Nucleus accumbens (tissue), 56 donors: ENCODE measurements at regions not wholly inside any gene's neighbourhood (a gene's known extent, or its start where the extent isn't known, plus 50 kb on each side); places are given as distances from the start of the nearest gene placed in this dataset.
A peak's percentile ranks its signal among the peaks of the same experiment; 100 is the strongest.
"Not testable (repeated sequence)": the region's sequence is repeated elsewhere in the genome, so short reads cannot be mapped to it uniquely, and the experiment has no call there.

Experiments used
- DNase-seq, 56 donors: peaks; one replicate each; lab custom pipeline; 2025; lab: John Stamatoyannopoulos, UW

DNA sequence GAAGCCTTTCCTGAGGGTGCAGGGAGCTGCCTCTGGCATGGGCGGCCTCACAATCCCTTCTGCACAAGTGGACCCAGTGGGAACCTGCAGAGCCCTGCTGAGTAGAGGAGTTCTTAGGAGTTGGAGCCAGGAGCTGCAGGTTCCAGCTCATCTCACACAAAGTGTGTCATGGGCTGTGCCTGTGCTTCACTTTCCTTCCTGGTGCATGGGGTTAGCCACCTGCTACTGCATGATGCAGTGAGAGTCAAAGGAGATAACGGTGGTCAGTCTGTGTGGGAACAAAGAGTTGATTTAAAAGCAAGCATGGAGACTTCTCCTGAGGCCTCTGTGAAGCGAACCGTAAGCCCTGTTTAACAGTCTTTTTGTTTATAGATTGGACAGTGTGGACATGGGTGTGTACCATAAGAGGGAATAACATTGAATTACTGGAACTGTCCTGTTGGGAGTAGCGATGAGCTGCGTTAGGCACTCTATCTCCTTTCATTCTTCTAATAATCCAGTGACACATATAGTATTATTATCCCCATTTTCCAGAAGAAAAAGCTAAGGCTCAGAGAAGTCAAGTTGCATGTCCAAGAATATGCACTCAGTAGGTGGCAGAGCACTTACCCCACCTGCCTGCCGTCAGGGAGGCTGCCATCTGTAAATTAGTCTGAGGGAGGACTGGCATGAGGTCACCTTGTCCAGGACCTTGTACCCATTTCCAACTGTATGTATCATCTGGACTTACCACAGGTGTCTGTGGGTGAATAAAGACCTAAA is 68.7 kb upstream of the PRR23C start:
- peak in 4 of 56 donors; percentile 4 to 27 (median 4) for DNase-seq

DNA sequence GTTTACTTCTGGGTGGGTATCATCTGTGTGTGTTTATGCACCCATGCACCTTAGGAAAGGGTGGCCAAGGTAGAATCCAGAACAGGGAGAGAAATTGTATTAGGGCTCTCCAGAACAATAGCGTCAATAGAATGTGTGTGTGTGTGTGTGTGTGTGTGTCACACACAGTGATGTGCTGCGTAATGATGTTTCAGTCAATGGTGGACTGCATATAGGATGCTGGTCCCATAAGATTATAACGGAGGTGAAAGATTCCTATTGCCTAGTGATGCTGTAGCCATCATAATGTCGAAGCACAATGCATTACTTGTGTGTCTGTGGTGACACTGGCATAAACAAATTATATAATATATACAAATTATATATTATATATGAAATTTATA is 69.3 kb upstream of the PRR23C start:
- DNase-seq, result no peak

DNA sequence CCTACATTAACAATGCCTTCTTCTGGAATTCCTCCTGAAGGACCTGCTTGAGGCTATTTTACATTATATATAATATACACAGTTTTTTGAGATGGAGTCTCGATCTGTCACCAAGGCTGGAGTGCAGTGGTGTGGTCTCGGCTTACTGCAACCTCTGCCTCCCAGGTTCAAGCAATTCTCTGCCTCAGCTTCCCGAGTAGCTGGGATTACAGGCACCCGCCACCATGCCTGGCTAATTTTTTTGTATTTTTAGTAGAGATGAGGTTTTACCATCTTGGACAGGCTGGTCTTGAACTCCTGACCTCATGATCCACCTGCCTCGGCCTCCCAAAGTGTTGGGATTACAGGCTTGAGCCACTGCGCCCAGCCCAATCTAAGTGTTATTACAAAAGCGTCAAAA is 71.9 kb upstream of the PRR23C start:
- not testable (repeated sequence) for DNase-seq

DNA sequence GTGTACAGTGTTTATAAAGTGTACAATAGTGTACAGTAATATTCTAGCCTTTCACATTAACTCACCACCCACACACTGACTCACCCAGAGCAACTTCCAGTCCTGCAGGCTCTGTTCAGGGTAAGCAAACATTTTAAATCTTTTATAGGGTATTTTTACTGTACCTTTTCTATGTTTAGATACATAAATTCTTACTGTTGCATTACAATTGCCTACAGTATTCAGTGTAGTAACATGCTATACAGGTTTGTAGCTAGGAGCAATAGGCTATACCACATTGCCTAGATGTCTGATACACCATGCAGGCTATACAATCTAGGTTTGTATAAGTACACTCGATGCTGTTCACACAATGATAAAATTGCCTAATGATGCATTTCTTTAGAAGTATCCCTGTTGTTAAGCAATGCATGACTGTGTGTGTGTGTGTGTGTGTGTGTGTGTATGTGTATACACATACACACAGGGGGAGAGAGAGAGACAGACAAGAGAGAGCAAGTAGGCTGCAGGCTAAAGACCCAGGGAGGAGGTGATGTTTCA is 72.5 kb upstream of the PRR23C start:
- no peak for DNase-seq

DNA sequence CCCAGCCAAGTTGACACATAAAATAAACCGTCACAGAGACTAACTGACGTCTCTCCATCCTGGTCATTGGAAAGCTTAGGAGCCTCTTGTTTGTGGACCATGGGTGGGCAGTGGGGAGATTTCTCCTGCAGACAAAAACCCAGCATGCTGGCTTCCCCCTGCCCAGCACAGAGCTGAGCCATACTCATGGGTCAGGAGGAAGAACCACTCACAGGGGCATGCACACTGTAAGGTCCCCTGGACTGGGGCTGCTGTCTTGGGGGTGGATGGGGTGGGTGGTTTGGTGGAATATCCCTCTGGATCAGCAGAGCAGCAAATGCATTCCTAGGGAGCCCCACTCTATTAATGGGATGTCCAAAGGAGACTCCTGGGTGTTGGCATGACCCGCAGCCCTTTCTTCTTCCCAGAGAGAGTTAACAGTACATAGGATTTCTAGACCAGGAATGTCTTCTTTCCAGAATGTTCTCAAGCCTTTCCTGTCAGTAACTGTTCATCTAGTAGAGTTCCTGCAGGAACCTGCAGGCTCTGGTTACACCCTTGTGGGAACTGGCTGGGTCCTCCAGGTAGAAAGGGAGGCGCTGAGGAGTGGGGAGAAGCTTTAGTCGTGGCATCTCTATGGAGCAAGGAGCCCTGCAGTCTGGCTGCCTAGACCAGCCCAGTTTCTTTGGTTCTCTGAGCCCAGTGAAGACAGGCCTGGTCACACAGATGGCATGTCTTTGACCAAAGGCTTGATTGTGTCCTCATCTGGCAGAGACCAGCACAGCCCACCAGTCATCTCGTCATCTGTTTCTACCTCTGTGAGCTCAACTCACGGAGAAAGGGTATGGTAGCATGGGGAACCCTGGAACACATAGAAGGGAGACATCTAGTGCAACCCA is 73.4 kb upstream of the PRR23C start:
- no peak for DNase-seq

DNA sequence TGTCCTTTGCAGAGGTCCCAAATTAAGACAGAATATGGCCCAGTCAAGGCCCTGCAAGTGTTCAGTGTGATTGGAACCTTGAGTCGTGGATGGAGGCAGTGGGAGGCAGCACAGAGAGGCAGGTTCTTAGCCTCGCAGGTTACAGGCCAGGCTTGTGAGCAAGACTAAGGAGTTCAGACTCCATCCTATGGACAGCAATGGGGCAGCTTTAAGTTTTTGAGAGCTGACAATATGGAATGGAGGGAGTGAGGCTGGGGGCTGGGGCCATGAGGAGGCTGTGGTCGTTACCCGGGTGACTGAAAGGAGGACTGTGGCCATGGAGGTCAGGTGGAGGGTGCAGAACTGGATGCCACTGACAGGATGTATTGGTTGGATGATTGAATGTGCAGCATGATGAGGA is 74.1 kb upstream of the PRR23C start:
- DNase-seq, result no peak

DNA sequence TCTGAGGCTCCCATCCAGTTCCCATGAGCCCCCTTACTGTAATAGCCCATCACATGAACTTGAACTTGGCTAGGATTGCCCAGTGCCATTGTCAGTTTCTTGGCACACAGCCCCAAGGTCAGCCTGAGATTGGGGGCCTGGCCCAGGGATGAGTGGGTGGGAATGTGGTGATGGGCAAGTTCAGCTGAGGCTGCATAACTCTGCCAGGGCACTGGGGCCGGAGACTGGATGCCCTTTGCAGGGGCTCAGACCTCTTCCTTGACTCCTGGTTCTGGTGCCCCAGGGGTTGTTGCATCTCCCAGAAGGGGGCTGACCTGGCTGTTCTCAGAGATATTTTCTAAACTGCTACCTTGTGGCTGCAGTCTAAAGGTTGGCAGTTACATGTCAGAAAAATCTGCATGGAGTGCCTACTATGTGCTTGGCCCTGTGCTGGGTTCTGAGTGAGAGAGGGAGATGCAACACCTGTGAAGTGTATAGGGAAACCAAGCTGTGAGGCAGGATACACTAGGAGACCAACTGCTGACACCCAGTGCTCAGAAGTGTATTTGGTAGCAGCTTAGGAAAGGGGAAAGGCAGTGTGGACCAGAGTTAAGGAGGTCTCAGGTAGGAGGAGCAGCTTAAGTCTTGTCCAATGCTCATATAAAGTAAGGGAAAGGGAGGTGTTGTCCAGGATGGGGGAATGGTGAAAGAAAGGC is 74.8 kb upstream of the PRR23C start:
- DNase-seq, result no peak

DNA sequence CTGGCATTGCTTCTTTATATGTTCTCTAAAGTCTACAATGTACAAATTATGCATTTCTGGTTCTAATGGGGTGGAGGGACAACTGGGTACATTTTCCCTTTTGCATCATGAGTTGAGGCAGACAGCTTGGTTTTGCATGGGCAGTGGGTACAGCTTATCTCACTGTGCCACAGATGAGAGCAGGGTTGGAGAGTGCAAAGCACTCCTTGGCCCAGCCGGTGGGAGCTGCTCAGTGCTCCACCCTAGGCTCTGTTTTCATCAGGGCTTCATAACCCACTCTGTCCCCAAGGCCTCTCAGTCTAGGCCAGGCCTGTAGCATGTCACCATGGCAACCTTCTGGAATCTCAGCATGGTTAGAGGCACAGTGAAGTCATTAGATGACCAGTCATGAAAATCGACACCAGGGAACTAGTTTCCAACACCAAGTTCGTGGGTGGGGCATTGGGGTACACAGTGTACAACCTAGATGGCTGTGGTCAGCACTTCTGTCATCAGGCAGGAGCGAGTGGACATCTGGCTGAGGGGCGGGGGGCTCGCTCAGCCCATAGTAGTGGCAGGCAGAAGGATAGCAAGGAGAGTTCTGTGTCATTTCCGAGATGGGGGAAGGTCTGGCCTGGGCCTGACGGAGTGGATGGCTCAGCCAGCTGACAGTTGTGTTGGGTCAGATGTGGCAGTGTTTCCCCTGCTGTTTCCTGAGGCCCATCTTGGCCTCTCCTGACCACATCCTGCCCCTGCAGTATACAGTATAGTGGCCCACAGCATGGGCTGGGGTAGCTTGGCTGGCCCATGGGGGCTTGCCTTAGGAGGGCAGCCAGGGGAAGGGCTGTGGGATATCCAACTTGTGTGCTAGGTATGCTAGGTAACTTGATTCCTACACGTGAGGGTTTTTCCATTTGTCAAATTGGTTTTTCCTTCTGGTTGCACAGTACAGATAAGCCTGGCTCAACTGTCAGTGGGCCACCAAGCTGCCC is 75.7 kb upstream of the PRR23C start:
- DNase-seq, result no peak

DNA sequence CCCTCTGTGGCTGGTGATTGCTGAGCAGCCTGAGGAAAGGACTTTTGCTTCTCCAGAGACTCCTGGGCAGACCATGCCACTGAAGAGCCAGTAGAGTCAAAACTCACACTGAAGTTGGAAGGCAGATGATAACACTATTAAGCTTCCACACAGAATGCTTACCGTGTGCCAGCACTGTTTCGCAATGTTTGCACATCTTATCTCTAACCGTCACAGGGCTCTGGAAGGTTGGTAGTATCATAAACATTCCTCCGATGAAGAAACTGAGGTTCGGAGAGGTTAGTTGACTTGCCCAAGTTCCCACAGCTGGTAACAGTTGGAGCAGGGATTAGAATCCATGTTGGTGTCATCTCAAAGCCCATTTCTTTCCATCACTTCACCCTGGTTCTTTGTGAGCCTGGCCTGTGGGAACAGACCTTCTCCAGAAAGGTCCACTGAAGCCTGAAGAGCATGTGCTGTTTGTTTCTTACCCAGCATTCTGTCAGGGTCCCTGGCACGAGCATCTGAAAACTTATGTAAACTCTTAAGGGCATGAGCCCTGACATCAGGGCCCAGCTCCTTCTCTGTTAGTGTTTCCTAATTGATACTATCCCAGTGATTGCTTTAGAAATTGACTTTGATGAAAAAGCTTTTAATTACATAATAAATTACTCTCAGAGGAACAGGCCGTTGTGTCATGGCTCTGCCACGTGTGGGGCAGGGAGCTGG is 77.0 kb upstream of the PRR23C start:
- DNase-seq, result no peak

DNA sequence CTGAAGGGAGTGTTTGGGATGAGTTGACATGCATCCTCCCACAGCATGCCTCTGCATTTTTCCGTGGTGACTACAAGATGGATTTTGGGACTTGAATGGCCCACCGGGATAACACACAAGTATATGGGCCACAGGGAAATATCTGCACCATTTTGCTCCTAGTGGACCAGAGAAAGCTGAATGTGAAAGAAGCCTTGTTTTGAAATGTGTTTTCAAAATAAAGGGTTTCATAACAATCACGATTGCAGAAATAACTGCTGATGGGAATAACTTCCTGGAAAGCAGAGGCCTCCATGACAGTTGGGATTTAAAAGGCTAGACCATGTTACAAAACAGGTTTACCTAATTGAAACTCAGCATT is 77.5 kb upstream of the PRR23C start:
- no peak for DNase-seq

DNA sequence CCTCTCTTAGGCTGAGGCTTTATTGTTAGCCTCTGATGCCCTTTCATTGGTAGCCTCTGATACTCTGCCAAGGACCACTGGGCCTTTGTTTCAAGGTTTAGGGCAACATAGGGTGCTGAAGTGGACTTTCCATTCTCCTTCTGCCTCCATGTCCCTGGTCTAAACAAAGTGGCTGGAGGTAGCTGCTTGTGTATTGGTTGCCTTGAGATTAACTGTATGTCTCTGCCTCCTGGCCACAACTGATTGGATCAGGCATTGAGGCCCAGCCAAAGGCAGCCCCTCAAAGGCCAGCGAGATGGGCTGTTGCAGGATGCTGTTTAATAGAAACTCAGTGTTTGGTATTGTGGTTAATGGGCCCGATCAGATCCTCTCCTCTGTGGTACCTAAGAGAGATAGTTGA is 77.9 kb upstream of the PRR23C start:
- DNase-seq, result no peak

DNA sequence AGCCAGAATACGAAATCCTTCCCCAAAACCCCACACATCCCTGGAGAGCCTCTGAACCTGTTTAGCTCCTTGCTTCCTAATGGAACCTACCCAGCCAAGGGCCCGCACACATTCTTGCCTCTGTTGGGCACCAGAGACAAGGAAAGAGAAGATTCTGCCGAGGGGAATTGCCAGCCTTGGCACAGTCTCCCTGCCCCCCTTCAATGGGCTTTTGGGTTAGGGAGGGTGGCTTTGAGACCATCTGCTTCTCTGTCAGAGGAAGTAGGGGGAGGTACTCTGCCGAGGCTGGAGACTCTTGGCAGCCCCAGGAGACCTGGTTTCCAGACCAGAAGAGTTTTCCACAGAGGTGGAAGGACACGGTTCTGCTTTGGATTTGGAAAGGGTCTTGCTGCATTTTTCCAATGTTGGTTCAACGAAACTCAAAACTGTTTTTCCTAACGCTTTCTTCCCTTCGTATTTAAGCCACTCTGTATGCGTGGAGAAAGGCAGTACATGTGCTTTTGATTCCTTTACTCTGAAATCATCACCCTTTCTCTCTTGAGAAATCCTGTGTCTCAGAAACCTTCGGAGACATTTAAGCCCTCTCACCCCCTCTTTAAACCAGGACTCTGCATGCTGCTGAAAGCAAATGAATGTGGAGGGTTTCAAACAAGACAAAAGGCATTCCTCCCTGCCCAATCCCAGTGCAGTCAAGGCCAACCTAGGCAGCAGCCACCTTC is 78.8 kb upstream of the PRR23C start:
- no peak for DNase-seq

DNA sequence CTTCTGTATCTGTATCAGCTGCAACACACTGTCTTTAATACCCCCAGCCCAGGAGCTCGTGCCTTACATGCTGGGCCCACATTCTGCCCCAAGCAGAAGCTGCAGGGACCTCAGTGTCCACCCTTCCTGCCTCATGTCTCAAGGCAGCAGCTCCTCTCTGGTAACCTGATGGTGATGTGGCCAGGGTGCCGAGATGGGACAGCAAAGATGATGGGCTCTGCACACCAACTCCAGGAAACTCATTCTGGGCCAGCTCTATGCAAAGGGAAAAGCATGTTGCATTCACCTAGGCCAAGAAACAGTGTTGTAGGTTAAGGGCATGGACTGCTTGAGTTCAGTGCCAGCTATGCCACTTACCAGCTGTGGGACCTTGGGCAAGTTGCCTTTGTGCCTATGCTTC is 79.5 kb upstream of the PRR23C start:
- DNase-seq, result no peak

DNA sequence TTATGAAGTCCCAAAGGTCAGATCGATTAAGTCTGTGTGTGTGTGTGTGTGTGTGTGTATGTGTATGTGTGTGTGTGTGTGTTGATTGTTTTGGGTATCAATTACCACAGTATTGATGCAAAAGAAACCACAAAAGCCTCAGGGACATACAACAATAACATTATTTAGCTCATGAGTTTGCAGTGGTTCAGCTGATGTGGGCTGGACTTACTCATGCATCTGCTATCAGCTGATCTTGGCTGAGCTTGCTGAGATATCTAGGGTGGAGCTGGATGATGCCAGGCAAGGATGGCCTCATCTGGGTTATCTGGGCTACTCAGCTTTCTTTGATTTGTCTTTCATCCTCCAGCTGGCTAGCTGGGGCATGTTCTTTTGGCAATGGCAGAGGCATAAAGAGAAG is 82.4 kb upstream of the PRR23C start:
- peak in 1 of 56 donors; percentile 11 for DNase-seq

DNA sequence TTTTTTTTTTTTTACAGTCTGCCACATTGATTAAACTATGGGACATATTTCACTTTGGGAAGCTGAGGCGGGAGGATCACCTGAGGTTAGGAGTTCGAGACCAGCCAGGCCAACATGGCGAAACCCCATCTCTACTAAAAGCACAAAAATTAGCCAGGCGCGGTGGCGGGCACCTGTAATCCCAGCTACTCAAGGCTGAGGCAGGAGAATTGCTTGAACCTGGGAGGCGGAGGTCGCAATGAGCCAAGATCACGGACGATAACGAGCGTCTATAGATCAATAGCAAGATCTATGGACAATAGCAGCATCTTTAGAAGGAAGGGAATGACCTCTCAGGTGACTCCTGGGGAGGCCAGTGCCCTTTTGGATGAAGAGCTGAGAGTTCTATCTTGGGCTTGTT is 82.9 kb upstream of the PRR23C start:
- not testable (repeated sequence) for DNase-seq

DNA sequence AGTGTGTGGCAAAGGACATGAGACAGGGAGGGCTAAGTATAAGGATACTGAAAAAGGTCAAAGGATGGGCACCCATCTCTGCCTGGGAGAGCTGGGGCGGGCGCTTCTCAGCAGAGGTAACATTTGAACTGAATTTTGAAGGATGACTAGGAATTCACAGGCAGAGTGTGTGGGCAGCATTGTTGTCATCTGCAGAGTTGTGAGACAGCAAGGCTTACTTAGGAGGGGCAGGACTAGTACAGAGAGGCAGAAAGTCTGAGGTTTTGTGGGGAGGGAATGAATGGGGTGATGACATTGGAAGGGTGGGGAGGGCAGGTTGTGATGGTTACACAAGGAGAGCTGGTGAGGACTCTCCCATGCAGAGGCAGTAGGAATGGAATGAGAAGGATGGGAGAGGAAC is 84.1 kb upstream of the PRR23C start:
- peak in 16 of 56 donors; percentile 10 to 68 (median 30) for DNase-seq

DNA sequence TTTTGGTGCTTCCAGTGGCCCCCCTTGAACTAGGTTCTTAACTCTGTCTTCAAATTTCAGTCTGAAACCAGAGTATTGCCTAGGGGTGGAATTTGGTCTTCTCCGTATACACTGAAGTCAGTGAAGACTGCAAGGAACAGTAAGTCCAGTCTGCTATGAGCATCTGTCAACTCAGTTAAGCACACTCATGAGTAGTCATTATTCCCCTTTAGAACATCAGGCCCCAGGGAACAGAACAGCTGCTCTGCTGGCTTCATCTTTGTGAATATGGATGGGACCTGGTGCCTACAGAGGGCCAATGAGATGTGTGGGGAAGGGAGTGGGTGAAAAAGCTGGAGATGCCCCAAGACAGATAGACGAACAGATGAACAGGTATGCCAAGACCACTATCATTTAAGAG is 85.2 kb upstream of the PRR23C start:
- DNase-seq, result no peak

DNA sequence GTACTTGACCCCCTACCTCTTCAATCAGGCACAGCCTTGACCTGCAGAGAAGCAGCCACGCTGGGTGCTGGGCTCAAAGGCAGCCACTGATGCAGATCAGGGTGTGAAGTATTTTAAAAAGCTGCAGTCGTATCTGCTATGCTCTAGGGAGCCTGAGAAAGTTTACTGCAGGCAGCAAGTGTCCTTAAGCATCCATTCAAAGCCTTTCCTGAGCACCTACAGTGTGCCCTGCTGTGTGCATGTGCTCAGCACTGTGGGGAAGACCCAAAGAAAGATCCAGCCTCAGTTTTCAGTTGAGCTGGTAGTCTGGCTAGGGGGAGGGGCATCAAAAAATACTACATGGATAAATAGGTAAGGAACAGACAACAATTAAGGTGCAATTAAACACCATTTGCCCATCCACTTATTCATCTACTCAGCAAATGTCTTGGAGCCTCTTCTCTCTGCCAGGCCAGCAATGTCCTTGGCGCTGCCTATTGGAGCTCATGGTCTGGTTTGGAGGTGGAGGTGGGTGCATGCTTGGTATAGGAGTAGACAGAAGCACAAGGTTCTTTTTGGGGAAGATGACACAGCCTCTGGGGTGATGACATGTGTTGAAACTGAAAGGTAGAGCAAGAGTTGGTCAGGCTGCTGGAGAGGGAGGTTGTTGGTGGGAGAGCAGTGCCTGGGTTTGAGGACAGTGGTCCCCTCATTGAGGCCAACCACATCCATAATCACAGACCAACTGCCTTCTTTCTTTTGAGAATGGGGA is 85.9 kb upstream of the PRR23C start:
- no peak for DNase-seq
